GM21717 (cell line): ENCODE measurements at regions not wholly inside any gene's neighbourhood (a gene's known extent, or its start where the extent isn't known, plus 50 kb on each side); places are given as distances from the start of the nearest gene placed in this dataset.
"Not testable (repeated sequence)": the region's sequence is repeated elsewhere in the genome, so short reads cannot be mapped to it uniquely, and the experiment has no call there.

Experiments
- ATAC-seq: cut with Tn5 transposase; IDR thresholded peaks from one replicate; pipeline ENCODE4 v1.9.1; 2021; ENCODE audit warnings: mild to moderate bottlenecking, moderate library complexity; ENCODE audit not compliant: unreplicated experiment

DNA sequence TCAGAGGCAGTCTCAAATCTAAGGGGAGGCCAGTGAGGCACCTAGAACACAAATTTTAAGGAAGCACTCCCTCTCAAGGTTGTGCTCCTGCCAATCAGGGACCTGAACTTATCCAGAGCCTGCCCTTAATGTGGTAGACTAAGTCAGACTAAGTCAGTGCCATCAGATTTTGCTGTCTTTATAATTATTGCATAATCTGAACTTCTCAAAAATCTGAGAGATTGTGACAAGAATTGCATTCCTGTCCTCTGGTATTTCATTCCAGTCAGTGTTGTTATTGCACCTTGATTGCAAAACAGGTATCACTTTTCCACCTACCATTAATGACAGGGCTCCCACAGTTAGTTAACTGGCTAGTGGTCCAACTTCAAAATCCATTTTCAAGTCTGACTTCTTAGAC is 197.1 kb upstream of the HCN1 start:
- no peak for ATAC-seq

DNA sequence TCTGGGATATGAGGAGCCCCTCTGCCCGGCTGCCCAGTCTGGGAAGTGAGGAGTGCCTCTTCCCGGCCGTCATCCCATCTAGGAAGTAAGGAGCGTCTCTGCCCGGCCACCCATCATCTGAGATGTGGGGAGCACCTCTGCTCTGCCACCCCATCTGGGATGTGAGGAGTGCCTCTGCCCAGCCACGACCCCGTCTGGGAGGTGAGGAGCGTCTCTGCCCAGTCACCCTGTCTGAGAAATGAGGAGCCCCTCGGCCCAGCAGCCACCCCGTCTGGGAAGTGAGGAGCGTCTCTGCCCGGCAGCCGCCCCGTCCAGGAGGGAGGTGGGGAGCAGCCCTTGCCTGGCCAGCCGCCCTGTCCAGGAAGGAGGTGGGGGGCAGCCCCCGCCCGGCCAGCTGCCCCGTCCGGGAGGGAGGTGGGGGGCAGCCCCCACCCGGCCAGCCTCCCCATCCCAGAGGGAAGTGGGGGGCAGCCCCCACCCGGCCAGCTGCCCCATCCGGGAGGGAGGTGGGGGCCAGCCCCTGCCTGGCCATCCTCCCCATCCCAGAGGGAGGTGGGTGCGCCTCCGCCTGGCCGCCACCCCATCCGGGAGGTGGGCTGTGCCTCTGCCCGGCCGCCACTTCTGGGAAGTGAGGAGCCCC is 194.4 kb upstream of the HCN1 start:
- not testable (repeated sequence) for ATAC-seq

DNA sequence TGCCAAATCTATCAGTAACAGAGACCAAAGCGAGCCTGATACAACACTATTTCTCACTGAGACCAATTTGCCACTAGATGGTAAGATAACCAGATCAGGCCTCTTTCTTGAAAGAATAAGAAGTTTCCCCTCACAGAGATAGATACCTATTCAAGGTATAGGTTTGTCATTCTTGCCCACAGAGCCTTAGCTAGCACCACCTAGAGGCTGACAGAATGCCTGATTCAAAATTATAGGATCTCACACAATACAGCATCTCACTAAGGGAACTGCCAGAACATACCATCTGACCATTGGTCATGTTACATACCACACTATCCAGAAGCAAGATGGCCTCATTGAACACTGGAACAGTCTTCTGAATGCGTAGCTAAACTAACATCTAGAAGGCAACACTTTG is 166.6 kb upstream of the HCN1 start:
- no peak for ATAC-seq

DNA sequence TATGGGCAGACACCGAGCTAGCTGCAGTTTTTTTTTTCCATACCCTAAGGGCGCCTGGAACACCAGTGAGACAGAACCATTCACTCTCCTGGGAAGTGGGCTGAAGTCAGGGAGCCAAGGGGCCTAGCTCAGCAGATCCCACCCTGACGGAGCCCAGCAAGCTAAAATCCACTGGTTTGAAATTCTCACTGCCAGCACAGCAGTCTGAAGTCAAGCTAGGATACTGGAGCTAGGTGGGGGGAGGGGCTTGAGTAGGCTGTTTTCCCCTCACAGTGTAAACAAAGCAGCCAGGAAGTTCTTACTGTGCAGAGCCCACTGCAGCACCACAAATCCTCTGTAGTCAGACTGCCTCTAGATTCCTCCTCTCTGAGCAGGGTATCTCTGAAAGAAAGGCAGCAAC is 151.7 kb upstream of the HCN1 start:
- ATAC-seq, result no peak

DNA sequence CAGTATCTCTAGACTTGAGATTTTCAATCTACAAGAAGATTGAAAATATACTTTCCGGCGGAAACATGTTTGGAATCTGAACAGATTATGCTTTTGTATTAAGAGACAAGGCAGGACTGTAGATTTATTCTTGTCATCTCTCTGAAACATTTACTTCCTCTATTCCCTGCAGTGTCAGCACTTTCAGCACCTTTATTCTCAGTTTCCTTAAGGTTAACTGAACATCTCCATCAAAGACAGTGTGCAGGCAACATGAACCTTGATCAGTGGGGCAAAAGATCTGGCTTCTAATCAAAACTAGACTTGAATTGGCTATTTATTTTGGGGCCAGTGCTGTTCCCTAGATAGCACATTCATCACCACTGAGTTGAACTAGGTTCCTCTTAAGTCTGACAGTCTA is 129.9 kb upstream of the HCN1 start:
- no peak for ATAC-seq

DNA sequence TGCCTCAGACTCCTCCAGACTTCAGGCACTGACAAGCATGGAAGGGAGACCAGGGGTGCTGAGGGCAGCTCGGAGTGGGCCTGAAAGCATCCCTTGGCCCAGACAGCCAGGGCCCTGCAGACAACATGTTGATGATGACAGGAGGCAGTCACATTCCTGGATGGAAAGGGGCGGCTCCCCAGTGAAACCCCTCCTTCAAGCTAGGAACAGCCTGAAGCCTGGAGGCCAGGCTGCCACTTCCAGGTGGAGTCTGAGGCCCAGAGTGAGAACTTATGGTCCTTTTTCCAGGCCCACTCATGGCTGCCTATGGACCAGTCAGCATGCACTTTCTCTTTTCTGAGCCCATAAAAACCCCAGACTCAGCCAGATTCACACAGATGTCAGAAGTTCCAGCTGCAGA is 104.2 kb upstream of the HCN1 start:
- no peak for ATAC-seq

DNA sequence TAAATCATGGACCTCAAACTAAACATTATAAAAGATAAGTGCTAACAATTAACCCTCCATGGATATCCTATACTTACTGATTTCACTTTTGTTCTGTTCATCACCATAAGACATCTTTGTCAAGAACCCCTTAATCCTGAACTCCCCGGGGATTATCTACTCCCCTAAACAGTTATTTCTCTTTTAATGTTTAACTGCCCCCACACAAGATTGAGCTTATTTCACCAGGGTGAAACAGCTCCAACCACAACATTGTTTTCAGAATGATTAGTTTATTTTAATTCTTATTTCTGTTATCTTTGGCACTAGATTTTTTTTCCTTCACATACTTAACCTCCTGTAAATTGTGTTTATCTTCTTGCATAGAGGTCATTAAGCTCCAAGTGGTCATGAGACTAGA is 103.2 kb upstream of the HCN1 start:
- no peak for ATAC-seq

DNA sequence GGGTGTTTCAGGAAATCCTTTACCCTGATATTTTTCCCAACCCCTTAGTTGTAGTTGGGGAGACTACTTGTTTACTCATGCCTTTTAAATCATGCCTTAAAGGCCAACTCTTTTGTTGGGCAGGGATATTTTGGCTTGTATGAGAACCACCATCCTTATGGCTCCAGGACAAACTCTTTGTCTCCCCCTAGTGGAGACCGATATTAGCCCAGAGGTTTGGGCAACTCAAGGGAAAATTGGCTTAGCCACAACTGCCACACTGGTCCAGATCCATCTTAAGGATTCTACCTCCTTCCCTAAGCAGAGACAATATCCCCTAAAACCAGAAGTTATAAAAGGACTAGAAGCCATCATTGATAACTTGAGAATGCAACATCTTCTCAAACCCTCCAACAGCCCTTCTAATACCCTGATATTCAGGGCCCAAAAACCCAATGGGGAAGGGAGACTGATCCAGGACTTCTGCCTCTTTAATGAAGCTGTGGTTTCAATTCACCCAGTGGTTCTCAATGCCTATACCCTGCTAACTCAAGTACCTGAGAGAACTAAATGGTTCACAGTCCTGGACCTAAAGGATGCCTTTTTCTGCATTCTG is 100.9 kb upstream of the HCN1 start:
- ATAC-seq, result no peak

DNA sequence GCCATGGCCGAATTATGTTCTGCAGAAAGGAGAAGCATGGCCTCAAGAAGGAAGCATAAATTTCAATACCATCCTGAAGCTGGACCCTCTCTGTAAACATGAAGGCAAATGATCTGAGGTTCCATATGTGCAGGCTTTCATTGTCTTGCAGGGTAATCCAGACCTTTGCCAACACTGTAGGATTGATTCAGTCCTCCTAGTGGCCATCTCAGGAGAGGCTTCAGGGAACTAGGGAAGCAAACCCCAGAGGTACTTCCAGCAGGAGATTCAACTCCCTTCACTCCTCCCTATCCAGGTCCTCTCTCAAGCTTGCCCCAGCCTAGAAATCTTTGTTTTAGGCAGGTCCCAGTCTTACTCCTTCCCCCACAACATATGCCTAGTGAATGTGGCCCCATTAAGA is 99.3 kb upstream of the HCN1 start:
- ATAC-seq, result no peak

DNA sequence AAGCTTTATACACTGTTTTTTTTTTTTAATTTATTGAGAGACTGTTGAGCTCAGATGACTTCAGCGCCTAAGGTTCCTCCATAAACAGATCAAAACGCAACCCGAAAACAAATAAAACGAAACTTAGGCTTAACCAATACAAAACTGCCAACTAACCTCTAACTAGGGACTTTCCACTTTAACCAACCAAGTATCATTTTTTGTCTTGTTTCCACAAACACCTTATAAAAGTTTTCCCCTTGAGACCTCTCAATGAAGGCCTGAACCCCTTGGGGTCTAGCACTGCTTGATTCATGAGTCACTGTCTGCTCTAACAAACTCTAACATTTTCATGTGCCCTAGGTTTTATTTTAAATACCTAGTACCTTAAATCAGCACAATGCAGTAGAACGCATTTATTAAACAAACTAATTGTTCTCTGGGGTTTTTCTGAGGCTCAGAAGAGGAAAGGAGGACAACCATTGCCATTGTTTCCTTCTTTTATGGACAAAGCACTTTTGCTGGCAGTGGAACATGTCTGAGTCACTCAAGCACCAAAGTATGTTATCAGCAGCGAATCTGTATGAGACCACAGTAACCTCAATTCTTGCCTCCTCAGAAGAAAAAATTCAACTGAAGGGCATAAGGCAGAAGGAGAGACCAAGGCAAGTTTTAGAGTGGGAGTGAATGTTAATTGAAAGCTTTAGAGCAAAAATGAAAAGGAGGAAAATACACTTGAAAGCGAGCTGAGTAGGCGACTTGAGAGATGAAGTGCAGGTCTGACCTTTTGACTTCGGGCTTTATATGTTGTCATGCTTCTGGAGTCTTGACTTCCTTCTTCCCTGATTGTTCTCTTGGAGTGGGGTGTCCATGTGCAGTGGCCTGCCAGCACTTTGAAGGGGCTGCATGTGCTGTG is 97.7 kb upstream of the HCN1 start:
- ATAC-seq, result peak; percentile 88

DNA sequence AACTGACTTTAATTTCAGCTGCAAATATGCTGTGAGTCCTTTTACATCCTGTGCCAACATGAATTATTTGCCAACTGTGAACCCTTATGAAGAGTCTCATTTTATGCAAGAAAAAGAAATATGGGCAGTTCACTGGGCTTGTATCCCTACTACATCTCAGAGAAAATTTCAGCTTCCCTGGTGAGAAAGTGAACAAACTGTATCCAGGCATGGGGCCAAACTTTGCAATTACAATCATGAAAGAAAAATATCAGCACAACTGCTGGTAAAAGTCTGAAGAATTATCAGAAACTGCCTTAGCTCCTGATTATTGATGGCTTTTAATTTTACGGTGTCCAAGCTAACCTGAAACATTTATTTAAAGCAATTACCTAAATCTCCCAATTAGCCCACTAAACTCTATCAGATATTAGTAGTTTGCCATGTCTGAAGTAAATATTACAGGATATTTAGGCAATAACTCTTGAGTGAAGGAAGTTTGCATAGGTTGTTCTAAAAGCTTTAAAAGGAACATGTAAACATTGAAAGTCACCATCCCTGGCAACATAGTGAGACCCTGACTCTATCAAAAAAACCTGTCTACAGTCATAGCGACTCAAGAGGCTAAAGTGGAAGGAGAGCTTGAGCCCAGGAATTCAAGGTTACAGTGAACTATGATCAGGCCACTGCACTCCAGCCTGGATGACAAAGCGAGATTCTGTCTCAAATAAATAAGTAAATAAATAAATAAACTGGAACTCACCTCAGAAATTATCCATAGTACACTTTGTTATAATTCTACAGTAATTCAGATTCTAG is 83.9 kb upstream of the HCN1 start:
- ATAC-seq, result no peak

DNA sequence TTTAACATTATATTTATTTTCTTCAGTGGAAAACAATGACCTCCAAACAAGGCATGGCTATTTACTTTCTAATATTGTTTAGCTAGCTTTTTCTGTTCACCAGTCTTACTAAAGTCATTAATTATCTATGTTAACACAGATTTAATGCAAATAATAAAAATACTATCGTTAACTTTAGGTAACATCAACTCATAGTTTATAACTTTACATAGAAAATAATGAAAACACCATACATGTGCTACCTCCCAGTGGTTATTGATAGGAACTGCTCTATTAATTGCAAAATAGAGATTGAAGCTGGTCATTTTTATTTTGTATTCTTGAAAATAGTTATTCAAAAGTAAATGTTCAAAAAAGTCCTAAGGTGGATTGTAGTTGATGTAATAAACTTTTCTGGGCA is 78.3 kb upstream of the HCN1 start:
- no peak for ATAC-seq

DNA sequence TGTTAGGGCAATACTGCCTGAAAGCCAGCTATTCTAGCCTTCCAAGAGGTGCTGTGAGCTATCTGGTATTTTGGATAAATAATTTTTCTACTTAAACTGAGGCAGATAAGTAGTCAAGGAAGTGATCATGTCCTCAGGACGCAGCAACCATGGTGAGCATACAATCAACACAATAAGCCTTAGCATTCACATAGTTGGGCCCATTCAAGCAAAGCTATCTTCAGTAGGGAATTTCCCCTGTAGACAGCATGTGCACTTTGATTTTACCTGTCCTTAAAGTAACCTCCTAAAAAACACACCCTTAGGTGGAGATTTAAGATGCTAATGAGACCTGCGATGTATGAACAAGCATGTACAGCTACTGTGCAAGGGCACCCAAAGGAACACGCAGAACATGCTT is 76.2 kb upstream of the HCN1 start:
- no peak for ATAC-seq

DNA sequence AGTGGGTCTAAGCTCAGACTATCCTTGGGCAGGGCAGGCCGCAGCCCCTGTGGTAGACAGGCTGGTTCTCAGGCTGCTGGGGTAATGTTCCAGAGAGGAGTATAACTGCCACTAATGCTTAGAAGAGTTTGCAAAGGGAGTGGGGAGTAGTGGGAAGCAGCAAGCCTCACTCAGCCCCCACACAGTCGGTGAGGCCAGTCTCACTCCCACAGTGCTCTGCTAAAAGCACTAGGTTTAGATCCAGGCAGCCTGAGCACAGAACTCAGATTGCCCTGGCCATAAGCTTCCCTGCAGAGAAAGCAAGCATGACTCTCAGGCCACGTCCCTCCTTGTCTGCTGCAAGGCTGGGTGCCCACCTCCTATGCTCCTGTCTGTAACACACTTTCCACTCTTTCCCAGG is 69.4 kb upstream of the HCN1 start:
- no peak for ATAC-seq

DNA sequence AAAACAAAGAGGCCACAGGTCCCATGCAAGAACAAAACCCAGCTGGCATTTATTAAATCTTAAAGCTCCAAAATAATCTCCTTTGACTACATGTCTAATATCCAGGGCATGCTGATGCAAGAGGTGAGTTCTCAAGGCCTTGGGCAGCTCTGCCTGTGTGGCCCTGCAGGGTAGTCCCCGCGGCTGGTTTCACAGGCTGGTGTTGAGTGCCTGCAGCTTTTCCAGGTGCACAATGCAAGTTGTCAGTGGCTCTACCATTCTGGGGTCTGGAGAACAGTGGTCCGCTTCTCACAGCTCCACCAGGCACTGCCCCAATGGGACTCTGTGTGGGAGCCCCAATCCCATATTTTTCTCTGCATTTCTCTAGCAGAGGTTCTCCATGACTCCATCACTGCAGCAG is 54.4 kb upstream of the HCN1 start:
- ATAC-seq, result no peak

DNA sequence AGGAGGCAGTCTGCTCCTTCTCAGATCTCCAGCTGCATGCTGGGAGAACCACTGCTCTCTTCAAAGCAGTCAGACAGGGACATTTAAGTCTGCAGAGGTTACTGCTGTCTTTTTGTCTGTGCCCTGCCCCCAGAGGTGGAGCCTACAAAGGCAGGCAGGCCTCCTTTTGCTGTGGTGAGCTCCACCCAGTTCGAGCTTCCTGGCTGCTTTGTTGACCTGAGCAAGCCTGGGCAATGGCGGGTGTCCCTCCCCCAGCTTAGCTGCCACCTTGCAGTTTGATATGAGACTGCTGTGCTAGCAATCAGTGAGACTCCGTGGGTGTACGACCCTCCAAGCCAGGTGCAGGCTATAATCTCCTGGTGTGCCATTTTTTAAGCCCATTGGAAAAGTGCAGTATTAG is 52.3 kb upstream of the HCN1 start:
- ATAC-seq, result not testable (repeated sequence)
